OCI-LY7 (cell line): ENCODE measurements at regions not wholly inside any gene's neighbourhood (a gene's known extent, or its start where the extent isn't known, plus 50 kb on each side); places are given as distances from the start of the nearest gene placed in this dataset.
"Not testable (repeated sequence)": the region's sequence is repeated elsewhere in the genome, so short reads cannot be mapped to it uniquely, and the experiment has no call there.

ENCODE experiments used
- BruUV-seq: library from RNA; stranded (reverse); fragments of 400-500 nt; replicated peaks from 2 replicates; lab custom pipeline; 2021; lab: Mats Ljungman, UMichigan
- CTCF ChIA-PET: fragments of 300-600 bp; sonication (Branson Sonifier 250); formaldehyde crosslinking; loops from one replicate; lab custom pipeline; 2022; ENCODE audit warnings: antibody characterized with exemption; ENCODE audit not compliant: unreplicated experiment; lab: Charles Lee
- POLR2A ChIA-PET: fragments of 300-600 bp; sonication (Branson Sonifier 250); formaldehyde crosslinking; loops from one replicate; lab custom pipeline; 2022; ENCODE audit warnings: antibody characterized with exemption; lab: Charles Lee
- DNase-seq: peaks from one replicate; pipeline ENCODE4 v3.0.0-alpha.2; 2015; ENCODE audit warnings: low spot score
- H2AFZ ChIP-seq: fragments of 200-600 bp; sonication (generic), shearing (Covaris generic); 2 replicates; pipeline ENCODE4 v1.6.1; 2014; ENCODE audit warnings: mild to moderate bottlenecking, antibody characterized with exemption, low read length, moderate library complexity
- H3K27ac ChIP-seq: fragments of 200-600 bp; sonication (generic); 2 replicates; pipeline ENCODE4 v1.5.1; 2014; ENCODE audit warnings: mixed run types, low read depth, mild to moderate bottlenecking, moderate library complexity, low read length, inconsistent platforms; ENCODE audit not compliant: poor library complexity, severe bottlenecking
- H3K36me3 ChIP-seq: fragments of 200-600 bp; sonication (generic); 2 replicates; pipeline ENCODE4 v1.6.1; 2014; ENCODE audit warnings: mild to moderate bottlenecking, antibody characterized with exemption, low read length, moderate library complexity, mixed read lengths; ENCODE audit not compliant: insufficient read depth
- H3K4me1 ChIP-seq: fragments of 200-600 bp; sonication (generic); 2 replicates; pipeline ENCODE4 v1.5.1; 2014; ENCODE audit warnings: mild to moderate bottlenecking, low read length; ENCODE audit not compliant: insufficient read depth, poor library complexity, severe bottlenecking
- H3K4me2 ChIP-seq: fragments of 200-600 bp; sonication (generic); 2 replicates; pipeline ENCODE4 v1.6.1; 2014; ENCODE audit warnings: mild to moderate bottlenecking, low read length
- H3K4me3 ChIP-seq: fragments of 200-600 bp; sonication (generic); 2 replicates; pipeline ENCODE4 v1.5.1; 2014; ENCODE audit warnings: mild to moderate bottlenecking, low read depth, low read length; ENCODE audit not compliant: poor library complexity, severe bottlenecking
- H3K79me2 ChIP-seq: fragments of 200-600 bp; sonication (generic); 2 replicates; pipeline ENCODE4 v1.6.1; 2016; ENCODE audit warnings: low read depth, mild to moderate bottlenecking, low read length, moderate library complexity, mixed read lengths; ENCODE audit not compliant: insufficient read depth
- H3K9me2 ChIP-seq: fragments of 200-600 bp; sonication (generic); 2 replicates; pipeline ENCODE4 v1.6.1; 2016; ENCODE audit warnings: mild to moderate bottlenecking, low read length, mixed read lengths; ENCODE audit not compliant: insufficient read depth
- H3K9me3 ChIP-seq: fragments of 200-600 bp; sonication (generic); 2 replicates; pipeline ENCODE4 v1.6.1; 2014; ENCODE audit warnings: mild to moderate bottlenecking, mixed run types, low read length, mixed read lengths
- H4K20me1 ChIP-seq: fragments of 200-600 bp; sonication (generic); 2 replicates; pipeline ENCODE4 v1.6.1; 2014; ENCODE audit warnings: mild to moderate bottlenecking, antibody characterized with exemption, low read length, moderate library complexity, mixed read lengths; ENCODE audit not compliant: insufficient read depth
- EZH2phosphoT487 ChIP-seq: fragments of 200-600 bp; sonication (generic); IDR thresholded peaks from 2 replicates; pipeline ENCODE4 v1.6.1; 2018; ENCODE audit warnings: low read depth, borderline replicate concordance, mild to moderate bottlenecking, mixed run types, antibody characterized with exemption, low read length, moderate library complexity, mixed read lengths
- intact Hi-C: fragments of 100-400 bp; cut with micrococcal nuclease; formaldehyde crosslinking; loops from one replicate; pipeline ENCODE4 v1.10.0; 2022; ENCODE audit not compliant: unreplicated experiment
- TF ChIP-seq, protein P1 (sequence below): fragments of 200-600 bp; sonication (generic); conservative IDR thresholded peaks from 2 replicates; pipeline ENCODE4 v1.5.1; 2014; ENCODE audit warnings: mild to moderate bottlenecking, antibody characterized with exemption, low read length, moderate library complexity, mixed read lengths

DNA sequence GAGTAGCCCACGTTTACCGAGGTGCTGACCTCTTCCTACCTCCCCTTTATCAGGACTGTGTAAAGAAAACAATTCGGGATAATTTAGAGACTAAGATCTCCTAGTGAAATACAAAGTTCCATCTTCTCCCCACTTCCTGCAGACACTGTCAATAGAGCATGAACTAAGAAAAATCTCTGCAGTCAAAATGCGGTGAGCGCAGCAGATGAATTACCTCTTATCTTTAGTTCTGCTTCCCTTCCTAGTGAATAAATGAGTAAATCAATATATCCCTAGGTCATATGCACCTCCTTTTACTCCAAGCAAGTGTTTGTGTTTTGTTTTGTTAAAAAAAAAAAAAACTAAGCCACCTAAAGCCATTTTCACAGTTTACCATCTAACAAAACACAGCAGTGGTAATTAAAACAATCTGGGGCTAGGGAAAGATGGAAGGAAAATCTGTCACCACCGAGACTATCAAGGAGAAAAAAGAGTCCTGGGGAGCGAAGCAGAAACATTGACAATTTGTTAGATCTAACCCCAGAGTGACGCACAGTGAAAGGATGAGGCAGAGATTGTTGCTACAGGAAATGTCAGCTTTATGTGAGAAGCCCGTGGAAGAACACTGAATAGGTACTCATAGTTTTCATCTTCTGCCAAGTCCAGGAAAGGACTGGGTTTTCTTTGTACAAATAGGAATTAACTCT lies 159.4 kb upstream of the SPTLC3 start:
- no peak overlapping the region for H3K4me3 ChIP-seq
- CTCF ChIA-PET: no interaction called here
- no peaks in the 10 kb centered on the region for H3K36me3 ChIP-seq
- no peak for TF ChIP-seq EZH2phosphoT487
- TF ChIP-seq, protein P1, sequence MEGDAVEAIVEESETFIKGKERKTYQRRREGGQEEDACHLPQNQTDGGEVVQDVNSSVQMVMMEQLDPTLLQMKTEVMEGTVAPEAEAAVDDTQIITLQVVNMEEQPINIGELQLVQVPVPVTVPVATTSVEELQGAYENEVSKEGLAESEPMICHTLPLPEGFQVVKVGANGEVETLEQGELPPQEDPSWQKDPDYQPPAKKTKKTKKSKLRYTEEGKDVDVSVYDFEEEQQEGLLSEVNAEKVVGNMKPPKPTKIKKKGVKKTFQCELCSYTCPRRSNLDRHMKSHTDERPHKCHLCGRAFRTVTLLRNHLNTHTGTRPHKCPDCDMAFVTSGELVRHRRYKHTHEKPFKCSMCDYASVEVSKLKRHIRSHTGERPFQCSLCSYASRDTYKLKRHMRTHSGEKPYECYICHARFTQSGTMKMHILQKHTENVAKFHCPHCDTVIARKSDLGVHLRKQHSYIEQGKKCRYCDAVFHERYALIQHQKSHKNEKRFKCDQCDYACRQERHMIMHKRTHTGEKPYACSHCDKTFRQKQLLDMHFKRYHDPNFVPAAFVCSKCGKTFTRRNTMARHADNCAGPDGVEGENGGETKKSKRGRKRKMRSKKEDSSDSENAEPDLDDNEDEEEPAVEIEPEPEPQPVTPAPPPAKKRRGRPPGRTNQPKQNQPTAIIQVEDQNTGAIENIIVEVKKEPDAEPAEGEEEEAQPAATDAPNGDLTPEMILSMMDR: no peak
- H4K20me1 ChIP-seq: no peaks in the 10 kb centered on the region
- H3K27ac ChIP-seq: no peak overlapping the region
- DNase-seq: no peak
- no peaks in the 10 kb centered on the region for H3K9me2 ChIP-seq
- no peaks in the 10 kb centered on the region for H3K4me1 ChIP-seq
- no peak overlapping the region for H2AFZ ChIP-seq
- H3K9me3 ChIP-seq: no peaks in the 10 kb centered on the region
- no TSS peak for BruUV-seq
- no peak overlapping the region for H3K4me2 ChIP-seq
- POLR2A ChIA-PET: no interaction called here
- H3K79me2 ChIP-seq: no peaks in the 10 kb centered on the region
- intact Hi-C loops: no loop called here

DNA sequence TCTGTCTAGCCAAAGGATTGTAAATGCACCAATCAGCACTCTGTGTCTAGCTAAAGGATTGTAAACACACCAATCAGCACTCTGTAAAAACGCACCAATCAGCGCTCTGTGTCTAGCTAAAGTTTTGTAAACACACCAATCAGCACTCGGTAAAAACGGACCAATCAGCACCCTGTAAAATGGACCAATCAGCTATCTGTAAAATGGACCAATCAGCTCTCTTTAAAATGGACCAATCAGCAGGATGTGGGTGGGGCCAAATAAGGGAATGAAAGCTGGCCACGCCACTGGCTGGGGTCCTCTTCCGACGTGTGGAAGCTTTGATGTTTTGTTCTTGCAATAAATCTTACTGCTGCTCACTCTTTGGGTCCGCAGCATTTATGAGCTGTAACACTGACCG lies 151.1 kb upstream of the SPTLC3 start:
- not testable (repeated sequence) for BruUV-seq, H3K9me2 ChIP-seq

DNA sequence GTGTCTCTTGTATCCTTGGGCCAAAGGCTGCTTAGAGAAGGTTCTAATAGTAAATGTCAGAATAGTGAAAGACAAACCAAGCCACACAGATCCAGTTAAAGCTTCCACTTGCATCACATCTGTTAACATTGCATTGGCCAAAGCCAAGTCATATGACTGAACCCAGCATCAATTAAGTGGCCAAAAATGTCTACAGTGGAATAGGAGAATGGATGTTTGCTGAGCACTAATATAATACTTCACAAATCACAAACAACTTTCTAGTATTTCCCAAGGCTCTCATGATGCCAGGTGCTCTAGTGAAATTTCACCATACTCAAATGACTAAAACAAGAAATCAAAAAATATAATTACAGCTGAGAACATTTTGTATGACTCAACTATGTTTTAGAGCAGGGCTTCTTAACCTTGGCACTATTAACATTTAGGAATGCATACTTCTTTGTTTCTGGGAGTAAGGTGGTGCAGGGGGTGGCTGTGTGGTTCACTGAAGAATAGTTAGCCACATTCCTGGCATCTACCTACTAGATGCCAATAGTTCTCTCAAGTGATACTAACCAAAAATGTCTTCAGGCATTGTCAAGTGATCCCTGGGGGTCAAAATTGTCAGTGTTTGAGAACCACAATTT lies 148.0 kb upstream of the SPTLC3 start:
- H3K4me2 ChIP-seq: no peak overlapping the region
- H3K9me2 ChIP-seq: no peaks in the 10 kb centered on the region
- TF ChIP-seq EZH2phosphoT487: no peak
- TF ChIP-seq, protein P1: no peak
- H3K27ac ChIP-seq: no peak overlapping the region
- no peaks in the 10 kb centered on the region for H4K20me1 ChIP-seq
- BruUV-seq: no TSS peak
- H3K36me3 ChIP-seq: no peaks in the 10 kb centered on the region
- no peak overlapping the region for H2AFZ ChIP-seq
- intact Hi-C loops: no loop called here
- POLR2A ChIA-PET: no interaction called here
- DNase-seq: no peak
- CTCF ChIA-PET: no interaction called here
- no peaks in the 10 kb centered on the region for H3K79me2 ChIP-seq
- H3K4me3 ChIP-seq: no peak overlapping the region
- no peaks in the 10 kb centered on the region for H3K9me3 ChIP-seq
- no peaks in the 10 kb centered on the region for H3K4me1 ChIP-seq

More for the DNA sequence above, 151.1 kb upstream of the SPTLC3 start:
- H3K4me2 ChIP-seq, H3K9me3 ChIP-seq, POLR2A ChIA-PET, H3K4me1 ChIP-seq, H2AFZ ChIP-seq, intact Hi-C loops, H3K36me3 ChIP-seq, H3K27ac ChIP-seq, CTCF ChIA-PET, H4K20me1 ChIP-seq, H3K79me2 ChIP-seq, DNase-seq, H3K4me3 ChIP-seq: not testable (repeated sequence)
